GM21717 (cell line): ENCODE measurements at regions not wholly inside any gene's neighbourhood (a gene's known extent, or its start where the extent isn't known, plus 50 kb on each side); places are given as distances from the start of the nearest gene placed in this dataset.

Experiments used
- ATAC-seq: cut with Tn5 transposase; IDR thresholded peaks from one replicate; pipeline ENCODE4 v1.9.1; 2021; ENCODE audit warnings: mild to moderate bottlenecking, moderate library complexity; ENCODE audit not compliant: unreplicated experiment

- ATAC-seq: no peak
Measured at GRCh38 chr6:168886964-168887363, 366.7 kb downstream of the THBS2 start.

DNA sequence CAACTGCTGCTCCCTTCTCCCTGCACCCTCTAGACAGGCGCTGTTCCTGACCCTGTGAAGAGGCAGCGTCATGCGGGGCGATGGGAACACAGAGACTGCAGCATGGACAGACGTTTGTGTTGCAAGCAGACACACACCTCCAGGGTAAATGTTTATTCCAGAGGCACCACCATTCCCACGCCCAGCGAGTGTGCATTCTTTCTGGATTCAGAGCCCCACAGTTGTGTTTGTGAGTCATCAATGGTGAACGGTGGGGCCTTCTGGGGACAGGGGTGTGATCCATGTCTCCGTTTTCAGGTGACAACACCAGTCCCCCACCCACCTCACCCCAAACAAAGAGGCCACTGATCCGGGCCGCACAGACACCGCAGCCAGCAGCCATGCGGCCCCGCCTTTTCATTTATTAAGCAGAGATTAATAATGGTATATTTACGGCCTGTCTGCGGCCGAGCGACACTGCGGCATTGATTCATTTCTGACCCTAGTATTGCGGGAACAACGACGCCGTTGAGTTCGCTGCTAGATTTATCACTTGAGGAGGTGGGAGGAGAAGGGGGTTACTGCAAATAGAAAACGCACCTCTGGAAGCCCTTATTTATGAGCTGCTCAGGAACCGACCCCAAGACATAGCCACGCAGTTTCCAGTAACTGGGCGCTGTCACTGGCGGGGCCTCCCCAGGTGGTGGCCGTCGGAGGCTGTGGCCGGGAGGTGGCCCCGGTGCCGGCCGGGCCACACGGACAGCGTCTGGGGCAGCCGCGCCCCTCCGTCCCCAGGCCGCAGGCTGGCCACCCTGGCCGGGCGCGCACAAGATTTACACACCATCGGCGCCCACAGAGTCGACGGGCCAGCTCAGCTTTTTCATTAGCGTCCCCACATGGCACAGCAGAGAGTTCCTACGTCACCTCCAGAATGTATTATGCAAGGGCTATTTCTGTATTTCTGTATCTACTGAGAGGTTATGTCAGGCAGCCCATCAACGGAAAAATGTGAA, 367.6 kb downstream of the THBS2 start:
- no peak for ATAC-seq

DNA sequence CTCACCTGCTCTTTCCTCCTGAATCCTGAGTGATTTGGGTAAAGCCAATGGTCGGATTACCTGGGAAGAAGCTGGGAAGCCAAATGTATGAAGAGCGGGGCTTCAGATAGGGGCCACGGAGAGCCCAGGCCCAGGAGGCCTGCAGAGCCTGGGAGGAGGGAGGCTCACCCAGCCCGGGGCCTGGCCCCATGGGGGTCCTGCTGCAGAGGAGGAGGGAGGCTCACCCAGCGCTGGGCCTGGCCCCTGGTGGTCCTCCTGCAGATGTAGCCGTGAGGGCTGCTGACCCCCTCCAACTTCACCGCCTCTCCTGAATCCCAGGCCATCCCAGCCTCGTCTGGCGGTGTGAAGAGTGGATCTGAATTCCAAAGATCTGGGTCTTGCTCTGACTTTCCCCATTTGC, 368.4 kb downstream of the THBS2 start:
- ATAC-seq: no peak

GRCh38 chr6:168884646-168885086, 369.0 kb downstream of the THBS2 start:
- ATAC-seq: no peak

- no peak for ATAC-seq
Measured at GRCh38 chr6:168884050-168884645, 369.5 kb downstream of the THBS2 start.

GRCh38 chr6:168883410-168884049, 370.1 kb downstream of the THBS2 start:
- no peak for ATAC-seq

- no peak for ATAC-seq
Measured at GRCh38 chr6:168880271-168880670, 373.4 kb downstream of the THBS2 start.

DNA sequence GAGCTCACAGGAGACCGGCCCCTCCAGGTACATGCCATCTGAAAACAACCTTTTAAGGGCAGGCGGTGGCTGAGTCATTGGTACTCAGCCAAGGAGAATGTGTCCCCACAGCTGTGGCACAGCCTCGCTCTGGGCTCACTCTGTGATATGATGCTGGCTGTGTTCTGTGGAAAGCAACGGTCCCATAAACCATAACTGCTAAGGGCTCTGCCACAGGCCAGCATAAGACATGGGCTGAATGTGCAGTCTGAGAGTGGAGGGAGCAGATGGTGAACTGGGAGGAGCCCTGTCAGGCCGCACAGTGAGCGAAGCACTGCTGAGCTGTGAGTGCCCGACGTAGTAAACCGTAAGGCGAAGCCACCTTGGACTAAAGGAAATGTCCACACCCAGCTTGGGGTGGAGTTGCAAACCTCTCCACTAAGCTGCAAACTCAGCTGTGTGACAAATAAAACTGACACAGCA, 375.8 kb downstream of the THBS2 start:
- ATAC-seq: no peak

DNA sequence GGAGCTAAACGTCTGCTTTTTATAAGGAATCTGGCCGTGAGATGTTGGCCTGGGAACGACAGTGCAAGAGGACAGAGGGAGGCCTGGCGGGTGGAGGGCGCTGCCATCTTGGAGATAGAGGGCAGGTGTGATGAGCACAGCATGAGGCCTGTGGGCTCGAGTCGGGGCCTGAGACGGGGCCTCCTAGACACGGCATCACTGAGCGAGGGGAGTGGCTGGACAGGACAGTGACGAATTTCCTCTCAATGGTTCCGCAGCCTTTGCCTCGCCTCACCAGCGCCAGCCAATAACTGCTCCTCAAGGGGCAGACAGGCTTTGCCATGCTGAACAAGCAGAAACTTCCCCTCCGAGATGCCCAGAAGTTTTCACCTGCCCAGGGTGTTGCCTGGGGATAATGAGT, 376.7 kb downstream of the THBS2 start:
- no peak for ATAC-seq

GRCh38 chr6:168875811-168876576, 377.7 kb downstream of the THBS2 start:
- no peak for ATAC-seq

- no peak for ATAC-seq
Measured at GRCh38 chr6:168874637-168875036, 379.0 kb downstream of the THBS2 start.

DNA sequence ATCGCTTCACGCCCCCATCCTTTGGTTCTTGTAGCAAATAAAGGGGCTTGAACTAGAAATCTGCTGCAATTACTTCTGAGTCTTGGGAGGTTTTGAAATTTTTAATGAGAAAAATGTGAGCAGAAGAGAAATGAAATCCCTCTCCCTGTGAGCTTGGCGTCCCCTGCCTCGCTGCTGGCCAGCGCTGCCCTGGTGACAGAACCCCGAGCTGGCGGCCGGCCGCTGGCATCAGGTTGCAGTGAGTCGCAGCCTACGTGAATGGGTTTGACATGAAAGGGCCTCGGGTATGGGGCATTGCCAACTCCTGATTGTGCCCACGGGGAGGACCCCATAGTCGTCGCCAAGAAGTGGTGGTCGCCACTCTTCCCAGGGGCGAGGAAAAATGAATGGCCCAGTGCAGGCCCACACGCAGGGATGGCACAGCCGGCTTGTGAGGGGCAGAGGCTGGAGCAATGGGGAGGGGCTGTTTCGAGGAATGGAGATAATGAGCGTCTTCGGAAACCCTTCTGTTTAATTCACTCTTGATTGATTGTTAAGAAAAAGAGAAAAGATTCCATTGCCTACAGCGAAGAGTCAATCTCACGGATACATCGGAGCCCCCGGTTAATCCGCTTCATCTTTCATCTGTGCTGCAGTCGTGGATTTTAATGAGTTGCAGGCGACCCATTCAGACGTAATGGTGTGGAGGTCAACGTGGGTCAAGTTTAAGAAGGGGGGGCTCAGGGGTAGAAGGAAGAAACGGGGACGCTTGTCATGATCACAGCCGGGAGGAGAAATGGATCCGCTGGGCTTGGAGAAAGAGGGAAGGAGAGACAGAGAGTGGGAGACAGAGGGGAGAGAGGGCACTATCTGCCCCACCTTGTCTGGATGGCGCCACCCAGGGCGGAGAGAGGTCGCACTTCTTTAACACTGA, 380.1 kb downstream of the THBS2 start:
- ATAC-seq: no peak

GRCh38 chr6:168871642-168872315, 381.9 kb downstream of the THBS2 start:
- no peak for ATAC-seq

- ATAC-seq: no peak
Measured at GRCh38 chr6:168870982-168871381, 382.7 kb downstream of the THBS2 start.

GRCh38 chr6:168867247-168868102, 386.2 kb downstream of the THBS2 start:
- ATAC-seq: no peak

GRCh38 chr6:168866534-168866933, 387.1 kb downstream of the THBS2 start:
- ATAC-seq: no peak

- no peak for ATAC-seq
Measured at GRCh38 chr6:168865522-168865921, 388.1 kb downstream of the THBS2 start.
